H1 (cell line): ENCODE measurements at regions not wholly inside any gene's neighbourhood (a gene's known extent, or its start where the extent isn't known, plus 50 kb on each side); places are given as distances from the start of the nearest gene placed in this dataset.

Experiments
- CTCF ChIA-PET: fragments of 300-600 bp; sonication (Branson Sonifier 250); formaldehyde crosslinking; loops from one replicate; lab custom pipeline; 2021; ENCODE audit not compliant: partially characterized antibody; lab: Charles Lee
- POLR2A ChIA-PET: fragments of 300-600 bp; sonication (Branson Sonifier 250); formaldehyde crosslinking; loops from one replicate; lab custom pipeline; 2021; ENCODE audit warnings: inconsistent platforms; ENCODE audit not compliant: partially characterized antibody; lab: Charles Lee
- DNase-seq, 2 experiments: peaks; one replicate each; pipeline versions ENCODE4 v3.0.0 to v3.0.0-alpha.2; 2010 to 2022; ENCODE audit warnings: low spot score in 2 of 2, low read depth in 1 of 2, mixed read lengths in 1 of 2
- FAIRE-seq: peaks from 2 replicates; lab custom pipeline; 2011; peaks lifted over from hg19 to GRCh38; lab: Jason Lieb, UNC
- H2AFZ ChIP-seq: 2 replicates; pipeline ENCODE4 v1.8.1; 2012; ENCODE audit warnings: low read length, inconsistent platforms
- H2AK5ac ChIP-seq: 2 replicates; pipeline ENCODE4 v1.6.1; 2013; ENCODE audit warnings: low read depth, low read length
- H2BK120ac ChIP-seq: replicated peaks from 2 replicates; pipeline ENCODE3; 2013; ENCODE audit warnings: low read depth, low read length, inconsistent platforms
- H2BK12ac ChIP-seq: 2 replicates; pipeline ENCODE4 v1.6.1; 2013; ENCODE audit warnings: low read depth, low read length
- H2BK15ac ChIP-seq: 2 replicates; pipeline ENCODE4 v1.6.1; 2013; ENCODE audit warnings: low read length
- H2BK20ac ChIP-seq: 2 replicates; pipeline ENCODE4 v1.6.1; 2013; ENCODE audit warnings: low read length
- H2BK5ac ChIP-seq: 2 replicates; pipeline ENCODE4 v1.6.1; 2013; ENCODE audit warnings: low read depth, low read length
- H3K14ac ChIP-seq: 2 replicates; pipeline ENCODE4 v1.6.1; 2013; ENCODE audit warnings: inconsistent platforms; ENCODE audit not compliant: insufficient read length
- H3K18ac ChIP-seq: 2 replicates; pipeline ENCODE4 v1.6.1; 2013; ENCODE audit warnings: low read length; ENCODE audit errors: extremely low read depth
- H3K23ac ChIP-seq: 2 replicates; pipeline ENCODE4 v1.6.1; 2013; ENCODE audit warnings: inconsistent platforms; ENCODE audit not compliant: insufficient read length
- H3K23me2 ChIP-seq: 2 replicates; pipeline ENCODE4 v1.6.1; 2013; ENCODE audit warnings: low read depth, low read length
- H3K27ac ChIP-seq: 2 replicates; pipeline ENCODE4 v1.6.1; 2011; ENCODE audit warnings: low read depth, low read length, inconsistent platforms
- H3K27me3 ChIP-seq, 4 experiments: replicated peaks in 1 of 4; 1 replicate in 1 of 4; 2 replicates in 3 of 4; pipeline versions ENCODE4 v1.6.1 to v1.8.1; 2011 to 2013; ENCODE audit warnings: low read length in 3 of 4, mild to moderate bottlenecking in 3 of 4, inconsistent platforms in 2 of 4, mixed read lengths in 2 of 4, moderate library complexity in 1 of 4; ENCODE audit not compliant: control insufficient read depth in 3 of 4, insufficient read depth in 3 of 4; ENCODE audit errors: extremely low read depth in 1 of 4
- H3K36me3 ChIP-seq, 4 experiments: 2 replicates each; pipeline versions ENCODE4 v1.6.1 to v1.8.1; 2011 to 2013; ENCODE audit warnings: mild to moderate bottlenecking in 4 of 4, low read length in 3 of 4, moderate library complexity in 2 of 4, control low read depth in 1 of 4, inconsistent platforms in 1 of 4; ENCODE audit not compliant: insufficient read depth in 4 of 4, control insufficient read depth in 2 of 4
- H3K4ac ChIP-seq: replicated peaks from 2 replicates; pipeline ENCODE3; 2013; ENCODE audit warnings: low read length, low read depth, mixed read lengths, inconsistent platforms; ENCODE audit not compliant: insufficient read length
- H3K4me1 ChIP-seq, 4 experiments: replicated peaks in 1 of 4; 1 replicate in 1 of 4; 2 replicates in 3 of 4; pipeline versions ENCODE4 v1.6.1 to v1.8.1; 2011 to 2013; ENCODE audit warnings: low read length in 3 of 4, inconsistent platforms in 2 of 4, mixed read lengths in 1 of 4; ENCODE audit not compliant: insufficient read depth in 4 of 4, control insufficient read depth in 3 of 4
- H3K4me2 ChIP-seq, 2 experiments: 2 replicates each; pipeline versions ENCODE4 v1.6.1 to v1.8.1; 2011 to 2013; ENCODE audit warnings: low read depth in 2 of 2, low read length in 2 of 2, control low read depth in 1 of 2, inconsistent platforms in 1 of 2, mild to moderate bottlenecking in 1 of 2; ENCODE audit not compliant: insufficient read depth in 1 of 2
- H3K4me3 ChIP-seq, 4 experiments: fragments of 200-600, 300-600 bp in 1 of 4; sonication (generic), shearing (Covaris generic), sonication (Bioruptor Twin) in 1 of 4; 2 replicates each; pipeline versions ENCODE4 v1.5.1 to v1.8.1; 2011 to 2016; ENCODE audit warnings: low read length in 4 of 4, low read depth in 3 of 4, control low read depth in 2 of 4, inconsistent platforms in 2 of 4, mild to moderate bottlenecking in 2 of 4, mixed read lengths in 1 of 4, moderate library complexity in 1 of 4; ENCODE audit not compliant: insufficient read depth in 2 of 4; ENCODE audit errors: extremely low read depth in 1 of 4
- H3K56ac ChIP-seq: replicated peaks from 2 replicates; pipeline ENCODE3; 2013; ENCODE audit warnings: low read depth, mild to moderate bottlenecking, mixed read lengths, low read length, inconsistent platforms; ENCODE audit not compliant: insufficient read length
- H3K79me1 ChIP-seq: 2 replicates; pipeline ENCODE4 v1.6.1; 2013; ENCODE audit warnings: low read depth, low read length, control low read depth
- H3K79me2 ChIP-seq, 2 experiments: 2 replicates each; pipeline versions ENCODE4 v1.6.1 to v1.8.1; 2012 to 2013; ENCODE audit warnings: low read length in 2 of 2, mild to moderate bottlenecking in 2 of 2, inconsistent platforms in 1 of 2; ENCODE audit not compliant: insufficient read depth in 2 of 2, control insufficient read depth in 1 of 2
- H3K9ac ChIP-seq, 4 experiments: replicated peaks in 1 of 4; 1 replicate in 1 of 4; 2 replicates in 3 of 4; pipeline versions ENCODE4 v1.6.1 to v1.8.1; 2011 to 2013; ENCODE audit warnings: low read depth in 3 of 4, low read length in 3 of 4, control low read depth in 2 of 4, mild to moderate bottlenecking in 2 of 4, moderate library complexity in 2 of 4, inconsistent platforms in 1 of 4; ENCODE audit errors: extremely low read depth in 1 of 4
- H3K9me3 ChIP-seq, 2 experiments: 2 replicates each; pipeline versions ENCODE4 v1.6.1 to v1.8.1; 2012 to 2013; ENCODE audit warnings: mild to moderate bottlenecking in 2 of 2, moderate library complexity in 2 of 2, control low read depth in 1 of 2, inconsistent platforms in 1 of 2, low read depth in 1 of 2, low read length in 1 of 2, mixed read lengths in 1 of 2; ENCODE audit not compliant: insufficient read depth in 2 of 2
- H4K20me1 ChIP-seq, 2 experiments: replicated peaks in 1 of 2; 2 replicates each; pipeline versions ENCODE3 to v1.8.1; 2011 to 2013; ENCODE audit warnings: inconsistent platforms in 2 of 2, low read length in 2 of 2, mild to moderate bottlenecking in 1 of 2; ENCODE audit not compliant: insufficient read depth in 2 of 2, control insufficient read depth in 1 of 2
- H4K5ac ChIP-seq: 2 replicates; pipeline ENCODE4 v1.6.1; 2013; ENCODE audit warnings: low read length, low read depth, mixed read lengths, inconsistent platforms; ENCODE audit not compliant: insufficient read length
- H4K8ac ChIP-seq: 2 replicates; pipeline ENCODE4 v1.8.0; 2013; ENCODE audit warnings: mild to moderate bottlenecking, moderate library complexity, low read length, inconsistent platforms; ENCODE audit not compliant: insufficient read depth; ENCODE audit errors: extremely low read depth
- H4K91ac ChIP-seq: replicated peaks from 2 replicates; pipeline ENCODE3; 2013; ENCODE audit warnings: low read length, mixed read lengths, inconsistent platforms; ENCODE audit not compliant: insufficient read length
- HDAC6 ChIP-seq: IDR thresholded peaks from one replicate; pipeline ENCODE4 v1.7.1; 2012; ENCODE audit warnings: low read depth, mild to moderate bottlenecking, inconsistent platforms, low read length, moderate library complexity
- KDM4A ChIP-seq: IDR thresholded peaks from one replicate; pipeline ENCODE4 v1.7.1; 2012; ENCODE audit warnings: low read depth, mild to moderate bottlenecking, moderate library complexity, low read length, inconsistent platforms; ENCODE audit not compliant: severe bottlenecking
- RAD21 ChIP-seq, 2 experiments: IDR thresholded peaks in 1 of 2; conservative IDR thresholded peaks in 1 of 2; 2 replicates each; pipeline ENCODE4 v1.6.1; 2011; ENCODE audit warnings: low read depth in 2 of 2, low read length in 2 of 2, improper control_type of control experiment in 1 of 2, inconsistent platforms in 1 of 2, mild to moderate bottlenecking in 1 of 2, moderate library complexity in 1 of 2
- RBBP5 ChIP-seq: IDR thresholded peaks from 2 replicates; pipeline ENCODE4 v1.7.1; 2012; ENCODE audit warnings: low read depth, mild to moderate bottlenecking, inconsistent platforms, low read length, moderate library complexity, borderline replicate concordance
- WGBS, 2 experiments: shearing (Covaris generic) in 1 of 2; methylation state at CpG; one replicate each; pipeline versions ENCODE4 v1.1.6 to v1.1.7; 2013 to 2015; ENCODE audit warnings: low lambda C conversion rate in 2 of 2, mixed read lengths in 2 of 2, inconsistent platforms in 1 of 2, low coverage in 1 of 2, missing lambda C conversion rate in 1 of 2; ENCODE audit not compliant: insufficient replicate concordance in 2 of 2, insufficient coverage in 1 of 2, insufficient read length in 1 of 2; ENCODE audit errors: extremely low coverage in 1 of 2, missing lambda C conversion rate in 1 of 2; 5-methylcytosine and 5-hydroxymethylcytosine counted together
- TF ChIP-seq, protein P1 (sequence below), 3 experiments: IDR thresholded peaks; 1 replicate in 2 of 3; 2 replicates in 1 of 3; pipeline versions ENCODE4 v1.5.1 to v1.6.1; 2011; ENCODE audit warnings: low read length in 3 of 3, mild to moderate bottlenecking in 3 of 3, inconsistent platforms in 2 of 3, low read depth in 1 of 3, moderate library complexity in 1 of 3; ENCODE audit not compliant: insufficient read depth in 1 of 3; ENCODE audit errors: control extremely low read depth in 1 of 3

DNA sequence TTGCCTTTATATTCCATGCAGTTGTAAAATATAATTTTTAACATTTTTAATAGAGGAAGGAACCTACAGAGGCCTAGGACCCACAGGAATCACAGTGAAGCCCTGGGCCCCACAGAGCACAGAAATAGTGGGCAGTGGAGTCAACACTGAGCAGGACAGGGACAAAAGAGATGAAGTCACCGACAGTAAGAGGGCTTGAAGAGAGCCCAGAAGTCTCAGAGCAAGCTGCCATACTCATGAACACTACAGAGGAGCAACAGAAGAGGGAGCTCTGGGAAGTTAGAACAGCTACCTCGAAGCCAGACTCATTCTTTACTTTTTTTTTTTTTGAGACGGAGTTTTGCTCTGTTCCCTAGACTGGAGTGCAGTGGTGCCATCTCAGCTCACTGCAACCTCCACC is 149.3 kb upstream of the TENM3 start:
- H3K79me2 ChIP-seq: no peaks in the 10 kb centered on the region
- no peak overlapping the region for H2AFZ ChIP-seq
- H4K20me1 ChIP-seq: no peaks in the 10 kb centered on the region
- 96% methylated on average over 3 of the region's 3 CpGs; no CpG with 5 or more reads in 1 of the 2 experiments for WGBS, 2 experiments
- H3K36me3 ChIP-seq: no peaks in the 10 kb centered on the region
- H3K23me2 ChIP-seq: no peaks in the 10 kb centered on the region
- H3K4me3 ChIP-seq: no peak overlapping the region
- H2BK12ac ChIP-seq: no peak overlapping the region
- H2BK120ac ChIP-seq: no peak overlapping the region
- ChIA-PET POLR2A (no interaction called here), CTCF (interaction anchor here (0.6 kb wide), 2 partner anchors 13 to 351 kb away, joined by 3 to 4 read pairs; no protein-coding TSS in a partner anchor)
- no peak overlapping the region for H3K14ac ChIP-seq
- H4K8ac ChIP-seq: no peak overlapping the region
- no peak overlapping the region for H2AK5ac ChIP-seq
- H3K18ac ChIP-seq: no peak overlapping the region
- no peak overlapping the region for H3K9ac ChIP-seq
- H3K4ac ChIP-seq: no peak overlapping the region
- H4K91ac ChIP-seq: no peak overlapping the region
- no peaks in the 10 kb centered on the region for H3K27me3 ChIP-seq
- no peak overlapping the region for H4K5ac ChIP-seq
- H3K9me3 ChIP-seq: no peaks in the 10 kb centered on the region
- no peak overlapping the region for H3K27ac ChIP-seq
- FAIRE-seq: no peak
- H3K79me1 ChIP-seq: no peaks in the 10 kb centered on the region
- 0 out of 2 replicates have a peak overlapping the region, but pooled peaks have one; percentile 29 for H2BK20ac ChIP-seq
- H3K23ac ChIP-seq: no peak overlapping the region
- H3K56ac ChIP-seq: no peak overlapping the region
- no peak overlapping the region for H2BK5ac ChIP-seq
- no peak for DNase-seq
- H2BK15ac ChIP-seq: no peak overlapping the region
- no peaks in the 10 kb centered on the region for H3K4me1 ChIP-seq
- H3K4me2 ChIP-seq: no peak overlapping the region
- TF ChIP-seq KDM4A (no peak), HDAC6 (no peak), RAD21 (IDR thresholded peaks at IDR 0.05 in 1 of 2, conservative IDR thresholded peaks at IDR 0.05 in 1 of 2; ENCODE audit: low read depth in 2 of 2, low read length in 2 of 2) (peak in 1 of 2 experiments; percentile 37; a peak in 2 of 4 replicates), RBBP5 (no peak)
- TF ChIP-seq, protein P1, sequence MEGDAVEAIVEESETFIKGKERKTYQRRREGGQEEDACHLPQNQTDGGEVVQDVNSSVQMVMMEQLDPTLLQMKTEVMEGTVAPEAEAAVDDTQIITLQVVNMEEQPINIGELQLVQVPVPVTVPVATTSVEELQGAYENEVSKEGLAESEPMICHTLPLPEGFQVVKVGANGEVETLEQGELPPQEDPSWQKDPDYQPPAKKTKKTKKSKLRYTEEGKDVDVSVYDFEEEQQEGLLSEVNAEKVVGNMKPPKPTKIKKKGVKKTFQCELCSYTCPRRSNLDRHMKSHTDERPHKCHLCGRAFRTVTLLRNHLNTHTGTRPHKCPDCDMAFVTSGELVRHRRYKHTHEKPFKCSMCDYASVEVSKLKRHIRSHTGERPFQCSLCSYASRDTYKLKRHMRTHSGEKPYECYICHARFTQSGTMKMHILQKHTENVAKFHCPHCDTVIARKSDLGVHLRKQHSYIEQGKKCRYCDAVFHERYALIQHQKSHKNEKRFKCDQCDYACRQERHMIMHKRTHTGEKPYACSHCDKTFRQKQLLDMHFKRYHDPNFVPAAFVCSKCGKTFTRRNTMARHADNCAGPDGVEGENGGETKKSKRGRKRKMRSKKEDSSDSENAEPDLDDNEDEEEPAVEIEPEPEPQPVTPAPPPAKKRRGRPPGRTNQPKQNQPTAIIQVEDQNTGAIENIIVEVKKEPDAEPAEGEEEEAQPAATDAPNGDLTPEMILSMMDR (IDR thresholded peaks at IDR 0.05; ENCODE audit: control extremely low read depth in 1 of 3, insufficient read depth in 1 of 3, low read depth in 1 of 3, low read length in 3 of 3): peak in 1 of 3 experiments; percentile 27; a peak in 1 of 4 replicates
- TF ChIP-seq, all 59 proteins: peak for 2
